WERI-Rb-1 (cell line): ENCODE measurements at regions not wholly inside any gene's neighbourhood (a gene's known extent, or its start where the extent isn't known, plus 50 kb on each side); places are given as distances from the start of the nearest gene placed in this dataset.

Source experiments
- DNase-seq: peaks from one replicate; pipeline ENCODE4 v3.0.0-alpha.2; 2020
- H3K27ac ChIP-seq: fragments of 250-450 bp; sonication (Bioruptor Pico); 2 replicates; pipeline ENCODE4 v1.5.1; 2020; ENCODE audit warnings: mild to moderate bottlenecking, moderate library complexity
- H3K27me3 ChIP-seq: fragments of 250-450 bp; sonication (Bioruptor Pico); 2 replicates; pipeline ENCODE4 v1.5.1; 2021; ENCODE audit warnings: mild to moderate bottlenecking, low read depth, moderate library complexity; ENCODE audit not compliant: insufficient read depth, severe bottlenecking
- H3K36me3 ChIP-seq: fragments of 250-450 bp; sonication (Bioruptor Pico); 2 replicates; pipeline ENCODE4 v1.5.1; 2020; ENCODE audit warnings: mild to moderate bottlenecking, moderate library complexity
- H3K4me3 ChIP-seq: 2 replicates; pipeline ENCODE4 v1.5.1; 2011; ENCODE audit warnings: low read depth, mild to moderate bottlenecking, control low read depth, low read length
- H3K9me3 ChIP-seq: fragments of 250-450 bp; sonication (Bioruptor Pico); 2 replicates; pipeline ENCODE4 v1.5.1; 2021; ENCODE audit warnings: mild to moderate bottlenecking, moderate library complexity; ENCODE audit not compliant: severe bottlenecking
- CTCF ChIP-seq: IDR thresholded peaks from 2 replicates; pipeline ENCODE4 v1.5.1; 2011; ENCODE audit warnings: low read depth, mild to moderate bottlenecking, control low read depth, inconsistent platforms, low read length

- DNase-seq: no peak
- no peaks in the 10 kb centered on the region for H3K36me3 ChIP-seq
- no peaks in the 10 kb centered on the region for H3K9me3 ChIP-seq
- no peak for TF ChIP-seq CTCF
- no peak overlapping the region for H3K4me3 ChIP-seq
- no peaks in the 10 kb centered on the region for H3K27me3 ChIP-seq
- H3K27ac ChIP-seq: no peak overlapping the region
These were observed 84.3 kb upstream of the SHISAL1 start for GRCh38 chr22:44396727-44397722.

- TF ChIP-seq CTCF: no peak
- no peaks in the 10 kb centered on the region for H3K27me3 ChIP-seq
- no peaks in the 10 kb centered on the region for H3K36me3 ChIP-seq
- no peaks in the 10 kb centered on the region for H3K9me3 ChIP-seq
- DNase-seq: no peak
- H3K27ac ChIP-seq: peak overlapping the region; percentile 76
- H3K4me3 ChIP-seq: no peak overlapping the region
These were observed 83.4 kb upstream of the SHISAL1 start for GRCh38 chr22:44396021-44396726.

GRCh38 chr22:44395118-44396005, 82.6 kb upstream of the SHISAL1 start:
- Histone ChIP-seq H3K9me3 (no peaks in the 10 kb centered on the region), H3K27ac (peak overlapping the region; percentile 76), H3K27me3 (no peaks in the 10 kb centered on the region), H3K36me3 (no peaks in the 10 kb centered on the region), H3K4me3 (no peak overlapping the region)
- no peak for TF ChIP-seq CTCF
- DNase-seq: peak; percentile 57

GRCh38 chr22:44394246-44395117, 81.7 kb upstream of the SHISAL1 start:
- no peaks in the 10 kb centered on the region for H3K27me3 ChIP-seq
- no peak for TF ChIP-seq CTCF
- H3K27ac ChIP-seq: peak overlapping the region; percentile 76
- H3K36me3 ChIP-seq: no peaks in the 10 kb centered on the region
- no peak for DNase-seq
- no peak overlapping the region for H3K4me3 ChIP-seq
- no peaks in the 10 kb centered on the region for H3K9me3 ChIP-seq

- Histone ChIP-seq H3K27ac (no peak overlapping the region), H3K36me3 (no peaks in the 10 kb centered on the region), H3K9me3 (no peaks in the 10 kb centered on the region), H3K4me3 (no peak overlapping the region), H3K27me3 (no peaks in the 10 kb centered on the region)
- DNase-seq: peak; percentile 1
- TF ChIP-seq CTCF: no peak
These were observed 80.3 kb upstream of the SHISAL1 start for GRCh38 chr22:44393066-44393465.
